ENCODE measurements at regions not wholly inside any gene's neighbourhood (a gene's known extent, or its start where the extent isn't known, plus 50 kb on each side); places are given as distances from the start of the nearest gene placed in this dataset.

GRCh38 chr20:7352165-7352564 lies 584.7 kb downstream of the BMP2 start:
- TF ChIP-seq CTCF (IDR thresholded peaks at IDR 0.05) = no peak
- intact Hi-C loops (cut with DNase I) = no loop called here
- Histone ChIP-seq H3K27ac (no peak overlapping the region), H3K36me3 (no peaks in the 10 kb centered on the region), H3K4me3 (no peak overlapping the region), H3K9me3 (no peaks in the 10 kb centered on the region), H3K27me3 (no peaks in the 10 kb centered on the region), H3K9ac (ENCODE audit: low read depth in 2 of 2, low read length in 2 of 2) (no peak overlapping the region), H3K4me1 (no peaks in the 10 kb centered on the region)
- no peak for DNase-seq

GRCh38 chr20:7355051-7355450 lies 585.2 kb downstream of the HAO1 start:
- Histone ChIP-seq H3K4me1 (no peaks in the 10 kb centered on the region), H3K4me3 (no peak overlapping the region), H3K27me3 (no peaks in the 10 kb centered on the region), H3K9me3 (no peaks in the 10 kb centered on the region), H3K36me3 (no peaks in the 10 kb centered on the region), H3K9ac (ENCODE audit: low read depth in 2 of 2, low read length in 2 of 2) (no peak overlapping the region), H3K27ac (no peak overlapping the region)
- TF ChIP-seq CTCF (IDR thresholded peaks at IDR 0.05) = no peak
- DNase-seq = no peak
- intact Hi-C loops (cut with DNase I) = no loop called here

GRCh38 chr20:7358670-7359069 lies 581.6 kb downstream of the HAO1 start:
- Histone ChIP-seq H3K27ac (no peak overlapping the region), H3K4me3 (no peak overlapping the region), H3K4me1 (no peaks in the 10 kb centered on the region), H3K36me3 (no peaks in the 10 kb centered on the region), H3K9ac (ENCODE audit: low read depth in 2 of 2, low read length in 2 of 2) (no peak overlapping the region), H3K9me3 (no peaks in the 10 kb centered on the region), H3K27me3 (no peaks in the 10 kb centered on the region)
- TF ChIP-seq CTCF (IDR thresholded peaks at IDR 0.05) = no peak
- DNase-seq = no peak
- intact Hi-C loops (cut with DNase I) = no loop called here

GRCh38 chr20:7359739-7360138 lies 580.5 kb downstream of the HAO1 start:
- Histone ChIP-seq H3K4me1 (no peaks in the 10 kb centered on the region), H3K27me3 (no peaks in the 10 kb centered on the region), H3K36me3 (no peaks in the 10 kb centered on the region), H3K27ac (no peak overlapping the region), H3K9ac (ENCODE audit: low read depth in 2 of 2, low read length in 2 of 2) (no peak overlapping the region), H3K4me3 (no peak overlapping the region), H3K9me3 (no peaks in the 10 kb centered on the region)
- no peak for TF ChIP-seq CTCF (IDR thresholded peaks at IDR 0.05)
- intact Hi-C loops (cut with DNase I) = no loop called here
- no peak for DNase-seq

GRCh38 chr20:7361321-7361720 lies 578.9 kb downstream of the HAO1 start:
- TF ChIP-seq CTCF (IDR thresholded peaks at IDR 0.05) = no peak
- no peak overlapping the region for H3K27ac ChIP-seq
- H3K9me3 ChIP-seq = no peaks in the 10 kb centered on the region
- H3K4me3 ChIP-seq = no peak overlapping the region
- no peaks in the 10 kb centered on the region for H3K27me3 ChIP-seq
- no peak overlapping the region for H3K9ac ChIP-seq (ENCODE audit: low read depth in 2 of 2, low read length in 2 of 2)
- no peaks in the 10 kb centered on the region for H3K36me3 ChIP-seq
- H3K4me1 ChIP-seq = no peaks in the 10 kb centered on the region
- intact Hi-C loops (cut with DNase I) = no loop called here
- DNase-seq = no peak

GRCh38 chr20:7361931-7362330 lies 578.3 kb downstream of the HAO1 start:
- Histone ChIP-seq H3K27me3 (no peaks in the 10 kb centered on the region), H3K9ac (ENCODE audit: low read depth in 2 of 2, low read length in 2 of 2) (no peak overlapping the region), H3K4me1 (no peaks in the 10 kb centered on the region), H3K9me3 (no peaks in the 10 kb centered on the region), H3K4me3 (no peak overlapping the region), H3K36me3 (no peaks in the 10 kb centered on the region), H3K27ac (no peak overlapping the region)
- DNase-seq = no peak
- intact Hi-C loops (cut with DNase I) = no loop called here
- no peak for TF ChIP-seq CTCF (IDR thresholded peaks at IDR 0.05)

Data from colonic mucosa (tissue), 4 donors.